T-cell (primary cell): ENCODE measurements at regions not wholly inside any gene's neighbourhood (a gene's known extent, or its start where the extent isn't known, plus 50 kb on each side); places are given as distances from the start of the nearest gene placed in this dataset.

Source experiments
- ATAC-seq, 4 experiments: fragments of 200-7000 bp in 3 of 4; fragments of 150-1000 bp in 1 of 4; cut with Tn5 transposase; replicated peaks in 1 of 4; 1 replicate in 3 of 4; 2 replicates in 1 of 4; pipeline ENCODE4 v1.10.0; 2021; ENCODE audit warnings: moderate library complexity in 3 of 4, mild to moderate bottlenecking in 2 of 4, moderate number of reproducible peaks in 1 of 4
- CTCF ChIA-PET, 2 donors: fragments of 300-600 bp; sonication (Branson Sonifier 250); formaldehyde crosslinking; loops; one replicate each; lab custom pipeline; 2022; ENCODE audit warnings: antibody characterized with exemption in 2 of 2; lab: Charles Lee
- POLR2A ChIA-PET, 2 donors: fragments of 300-600 bp; sonication (Branson Sonifier 250); formaldehyde crosslinking; loops; one replicate each; lab custom pipeline; 2022; ENCODE audit warnings: antibody characterized with exemption in 2 of 2; lab: Charles Lee
- DNase-seq, 35 experiments: peaks; one replicate each; pipeline versions ENCODE4 v3.0.0 to v3.0.0-alpha.2; 2013 to 2023
- H3K27ac ChIP-seq: one replicate; pipeline ENCODE4 v1.5.1; 2013; ENCODE audit warnings: low read length
- H3K27me3 ChIP-seq, 2 experiments: replicated peaks in 1 of 2; 1 replicate in 1 of 2; 2 replicates in 1 of 2; pipeline versions ENCODE4 v1.6.1 to v1.7.0; 2013; ENCODE audit warnings: low read length in 1 of 2, mixed read lengths in 1 of 2; ENCODE audit not compliant: control insufficient read depth in 2 of 2, insufficient read depth in 2 of 2; ENCODE audit errors: extremely low read depth in 1 of 2
- H3K36me3 ChIP-seq, 2 donors: 1 replicate in 1 of 2; 2 replicates in 1 of 2; pipeline versions ENCODE4 v1.6.1 to v1.7.0; 2013; ENCODE audit warnings: low read length in 1 of 2; ENCODE audit not compliant: control insufficient read depth in 2 of 2, insufficient read depth in 1 of 2; ENCODE audit errors: extremely low read depth in 1 of 2
- H3K4me1 ChIP-seq, 2 experiments: 1 replicate in 1 of 2; 2 replicates in 1 of 2; pipeline versions ENCODE4 v1.6.1 to v1.7.0; 2013; ENCODE audit warnings: low read length in 2 of 2, mixed read lengths in 1 of 2; ENCODE audit not compliant: insufficient read depth in 2 of 2, control insufficient read depth in 1 of 2; ENCODE audit errors: extremely low read depth in 1 of 2
- H3K4me3 ChIP-seq, 2 donors: 1 replicate in 1 of 2; 2 replicates in 1 of 2; pipeline versions ENCODE4 v1.5.1 to v1.7.0; 2013; ENCODE audit warnings: mild to moderate bottlenecking in 2 of 2, low read length in 1 of 2, moderate library complexity in 1 of 2; ENCODE audit not compliant: control insufficient read depth in 1 of 2; ENCODE audit errors: extremely low read depth in 1 of 2
- H3K9me3 ChIP-seq: 2 replicates; pipeline ENCODE4 v1.7.0; 2013
- H3K27ac Mint-ChIP-seq, 2 donors: one replicate each; pipeline ENCODE4 v1.8.0; 2020 to 2021; ENCODE audit warnings: mild to moderate bottlenecking in 2 of 2, mixed read lengths in 2 of 2
- H3K27me3 Mint-ChIP-seq, 2 donors: one replicate each; pipeline ENCODE4 v1.8.0; 2021 to 2022; ENCODE audit warnings: mixed read lengths in 2 of 2
- H3K36me3 Mint-ChIP-seq: one replicate; pipeline ENCODE4 v1.8.0; 2021; ENCODE audit warnings: mixed read lengths
- H3K4me1 Mint-ChIP-seq, 3 donors: one replicate each; pipeline ENCODE4 v1.8.0; 2020 to 2022; ENCODE audit warnings: mixed read lengths in 3 of 3, mild to moderate bottlenecking in 1 of 3
- H3K4me3 Mint-ChIP-seq, 3 donors: one replicate each; pipeline ENCODE4 v1.8.0; 2020 to 2022; ENCODE audit warnings: mild to moderate bottlenecking in 3 of 3, mixed read lengths in 3 of 3, moderate library complexity in 3 of 3
- H3K9me3 Mint-ChIP-seq, 3 donors: one replicate each; pipeline ENCODE4 v1.8.0; 2020 to 2022; ENCODE audit warnings: mixed read lengths in 3 of 3
- WGBS: methylation state at CpG from one replicate; pipeline ENCODE4 v1.1.5; 2013; ENCODE audit warnings: missing lambda C conversion rate; ENCODE audit not compliant: insufficient coverage; 5-methylcytosine and 5-hydroxymethylcytosine counted together

DNA sequence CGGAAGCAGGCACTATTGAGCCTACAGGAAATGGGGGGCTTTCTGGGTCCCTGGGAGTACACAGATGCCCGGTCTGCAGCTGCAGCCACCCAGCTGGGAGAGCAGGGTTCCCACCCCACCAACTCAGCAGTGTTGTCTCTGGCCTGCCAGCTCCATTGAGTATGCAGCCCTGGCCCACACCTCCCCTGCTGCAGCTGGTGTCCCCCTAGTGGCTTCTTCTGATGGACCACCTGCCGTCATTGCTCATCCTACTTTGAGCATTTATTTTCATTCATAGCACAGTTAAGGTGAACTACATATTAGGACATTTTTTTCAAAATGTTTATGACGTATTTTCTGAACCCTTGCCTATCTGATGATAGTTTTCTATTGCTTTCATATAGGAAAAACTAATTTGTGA is 189.8 kb upstream of the LYPLAL1 start:
- Histone ChIP-seq H3K4me3 (no peak overlapping the region), H3K9me3 (no peaks in the 10 kb centered on the region), H3K27ac (no peak overlapping the region), H3K36me3 (no peaks in the 10 kb centered on the region), H3K27me3 (no peaks in the 10 kb centered on the region), H3K4me1 (no peaks in the 10 kb centered on the region)
- Mint-ChIP-seq H3K27me3 (no peaks in the 10 kb centered on the region), H3K4me1 (no peaks in the 10 kb centered on the region), H3K36me3 (no peaks in the 10 kb centered on the region), H3K4me3 (no peak overlapping the region), H3K27ac (no peak overlapping the region), H3K9me3 (peaks cover 5 to 21% (median 11%) of the 10 kb centered on the region in 3 donors)
- ChIA-PET CTCF (no interaction called here), POLR2A (no interaction called here)
- ATAC-seq (no peak), DNase-seq (no peak)
- WGBS = 83% methylated on average over 3 of the region's 4 CpGs

DNA sequence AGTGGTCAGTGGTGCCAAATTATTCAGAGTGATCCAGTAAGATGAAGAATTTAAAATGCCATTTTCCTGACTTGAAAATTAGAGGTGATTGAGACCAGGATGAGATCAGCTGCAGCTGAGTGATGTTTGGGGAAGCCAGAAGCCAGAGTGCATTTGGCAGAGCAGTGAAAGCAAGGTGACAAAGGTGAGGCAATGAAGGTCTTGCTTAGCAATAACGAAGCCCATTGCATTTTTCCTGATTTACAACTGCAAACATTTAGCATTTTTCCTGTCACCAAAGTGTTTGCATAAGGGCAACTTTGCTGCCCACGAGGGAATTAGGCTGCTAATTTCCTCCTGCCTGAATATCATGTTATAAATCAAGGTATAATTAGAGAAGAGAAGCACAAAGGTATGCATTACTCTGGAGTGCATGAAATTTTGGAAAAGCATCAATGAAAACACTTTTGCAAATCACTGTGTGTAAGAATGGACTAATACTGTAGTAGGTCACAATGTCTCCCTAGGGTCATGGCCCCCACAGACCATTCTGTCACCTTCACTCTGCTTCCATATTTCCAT is 188.2 kb upstream of the LYPLAL1 start:
- H3K27ac Mint-ChIP-seq = no peak overlapping the region
- DNase-seq = no peak
- no peaks in the 10 kb centered on the region for H3K4me1 Mint-ChIP-seq
- ChIA-PET POLR2A (no interaction called here), CTCF (no interaction called here)
- H3K4me3 Mint-ChIP-seq = no peak overlapping the region
- H3K9me3 Mint-ChIP-seq = peaks cover 9 to 22% (median 11%) of the 10 kb centered on the region in 3 donors
- H3K4me3 ChIP-seq = no peak overlapping the region
- no peaks in the 10 kb centered on the region for H3K27me3 Mint-ChIP-seq
- no peaks in the 10 kb centered on the region for H3K36me3 ChIP-seq
- no CpG with 5 or more reads among the region's 2 CpGs for WGBS
- H3K36me3 Mint-ChIP-seq = no peaks in the 10 kb centered on the region
- no peak overlapping the region for H3K27ac ChIP-seq
- H3K4me1 ChIP-seq = no peaks in the 10 kb centered on the region
- no peaks in the 10 kb centered on the region for H3K27me3 ChIP-seq
- no peaks in the 10 kb centered on the region for H3K9me3 ChIP-seq
- no peak for ATAC-seq

DNA sequence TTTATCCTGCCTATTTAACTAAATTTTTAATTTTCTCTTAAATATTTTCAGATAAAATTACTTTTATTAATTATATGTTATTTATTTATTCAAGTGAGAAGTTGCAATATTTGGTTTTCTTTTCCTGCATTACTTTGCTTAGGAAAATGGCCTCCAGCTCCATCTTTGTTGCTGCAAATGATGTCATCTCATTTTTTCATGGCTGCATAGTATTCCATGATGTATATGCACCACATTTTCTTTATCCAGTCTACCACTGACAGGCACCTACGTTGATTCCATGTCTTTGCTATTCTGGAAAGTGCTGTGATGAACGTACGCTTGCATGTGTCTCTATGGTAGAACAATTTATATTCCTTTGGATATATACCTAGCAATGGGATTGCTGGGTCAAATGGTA is 186.9 kb upstream of the LYPLAL1 start:
- Histone ChIP-seq H3K36me3 (no peaks in the 10 kb centered on the region), H3K9me3 (no peaks in the 10 kb centered on the region), H3K27ac (no peak overlapping the region), H3K27me3 (no peaks in the 10 kb centered on the region), H3K4me1 (no peaks in the 10 kb centered on the region), H3K4me3 (no peak overlapping the region)
- peaks cover 9 to 19% (median 11%) of the 10 kb centered on the region in 3 donors for H3K9me3 Mint-ChIP-seq
- H3K4me3 Mint-ChIP-seq = no peak overlapping the region
- H3K27ac Mint-ChIP-seq = no peak overlapping the region
- CTCF ChIA-PET = no interaction called here
- H3K27me3 Mint-ChIP-seq = no peaks in the 10 kb centered on the region
- DNase-seq (no peak), ATAC-seq (no peak)
- H3K36me3 Mint-ChIP-seq = no peaks in the 10 kb centered on the region
- whole genome bisulfite sequencing = no CpG with 5 or more reads among the region's 3 CpGs
- POLR2A ChIA-PET = no interaction called here
- no peaks in the 10 kb centered on the region for H3K4me1 Mint-ChIP-seq

DNA sequence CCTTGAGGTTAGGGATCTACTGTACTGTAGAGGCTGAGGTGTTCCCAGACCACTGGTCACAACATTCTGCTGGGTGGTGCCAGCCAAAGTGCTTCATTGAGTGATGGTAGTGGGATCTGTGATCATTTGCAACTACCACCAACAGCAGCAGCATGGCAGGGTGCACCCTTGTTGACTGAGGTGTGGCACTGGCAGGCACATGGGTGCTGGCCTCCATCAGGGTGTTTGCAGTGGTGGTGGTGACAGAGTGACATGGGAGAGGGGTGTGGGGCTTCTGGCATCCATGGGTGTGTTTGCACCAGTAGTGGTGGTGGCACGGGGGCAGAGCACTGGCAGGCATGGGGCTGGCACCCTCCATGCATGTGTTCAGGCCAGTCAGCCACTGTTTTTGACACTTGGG is 183.7 kb upstream of the LYPLAL1 start:
- CTCF ChIA-PET = no interaction called here
- Mint-ChIP-seq H3K27me3 (no peaks in the 10 kb centered on the region), H3K4me3 (no peak overlapping the region), H3K4me1 (no peaks in the 10 kb centered on the region), H3K27ac (no peak overlapping the region), H3K36me3 (no peaks in the 10 kb centered on the region), H3K9me3 (peaks cover 9 to 19% (median 11%) of the 10 kb centered on the region in 3 donors)
- H3K4me1 ChIP-seq = no peaks in the 10 kb centered on the region
- WGBS = 58% methylated on average over 1 of the region's 1 CpG
- H3K4me3 ChIP-seq = no peak overlapping the region
- H3K36me3 ChIP-seq = no peaks in the 10 kb centered on the region
- DNase-seq (no peak), ATAC-seq (no peak)
- H3K9me3 ChIP-seq = no peaks in the 10 kb centered on the region
- H3K27me3 ChIP-seq = no peaks in the 10 kb centered on the region
- H3K27ac ChIP-seq = no peak overlapping the region
- POLR2A ChIA-PET = no interaction called here

DNA sequence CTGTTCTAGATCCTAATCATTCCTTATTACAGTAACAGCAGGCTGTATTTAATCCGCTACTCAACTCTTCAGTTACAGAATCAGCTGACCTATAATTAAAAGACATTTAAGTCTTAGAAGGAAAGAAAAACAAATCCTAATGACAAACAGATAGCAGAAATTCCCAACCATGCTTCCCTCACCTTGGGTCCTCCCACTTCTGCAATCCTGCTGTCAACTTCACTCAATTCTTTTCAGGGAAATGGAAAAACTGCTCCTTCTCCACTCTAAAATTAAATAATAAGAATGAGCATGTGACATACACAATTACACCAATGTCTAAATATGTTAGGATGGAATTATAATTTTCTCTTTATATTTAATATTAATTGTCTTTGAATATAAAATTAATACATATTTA is 182.6 kb upstream of the LYPLAL1 start:
- H3K27me3 Mint-ChIP-seq = no peaks in the 10 kb centered on the region
- no peaks in the 10 kb centered on the region for H3K36me3 Mint-ChIP-seq
- Histone ChIP-seq H3K4me3 (no peak overlapping the region), H3K27me3 (no peaks in the 10 kb centered on the region), H3K4me1 (no peaks in the 10 kb centered on the region), H3K27ac (no peak overlapping the region), H3K9me3 (no peaks in the 10 kb centered on the region), H3K36me3 (no peaks in the 10 kb centered on the region)
- ChIA-PET CTCF (no interaction called here), POLR2A (no interaction called here)
- no peaks in the 10 kb centered on the region for H3K4me1 Mint-ChIP-seq
- WGBS = no CpG with 5 or more reads among the region's 1 CpG
- no peak for DNase-seq
- ATAC-seq = no peak
- H3K4me3 Mint-ChIP-seq = no peak overlapping the region
- no peak overlapping the region for H3K27ac Mint-ChIP-seq
- peaks cover 11 to 13% (median 13%) of the 10 kb centered on the region in 3 donors for H3K9me3 Mint-ChIP-seq

DNA sequence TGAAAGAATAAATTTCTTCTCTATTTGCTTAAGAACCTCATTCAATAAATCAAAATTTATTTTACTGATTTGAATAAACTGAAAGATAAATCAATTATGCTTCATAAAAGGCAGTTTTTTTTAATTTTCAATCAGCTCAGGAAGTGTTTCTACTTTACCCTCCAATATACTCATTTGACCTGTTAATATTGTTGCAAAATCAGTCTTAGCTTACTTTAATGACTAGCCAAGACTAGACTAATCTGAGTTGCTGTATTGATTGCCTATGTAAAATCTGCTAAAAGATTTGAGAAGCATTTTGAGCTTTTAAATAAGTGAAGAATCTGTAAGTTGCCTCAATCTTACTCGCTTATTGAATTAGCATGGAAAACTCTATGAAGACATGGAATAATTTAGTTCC is 179.1 kb upstream of the LYPLAL1 start:
- Histone ChIP-seq H3K27me3 (no peaks in the 10 kb centered on the region), H3K36me3 (no peaks in the 10 kb centered on the region), H3K9me3 (no peaks in the 10 kb centered on the region), H3K27ac (no peak overlapping the region), H3K4me3 (no peak overlapping the region), H3K4me1 (no peaks in the 10 kb centered on the region)
- Mint-ChIP-seq H3K27me3 (no peaks in the 10 kb centered on the region), H3K36me3 (no peaks in the 10 kb centered on the region), H3K4me3 (no peak overlapping the region), H3K9me3 (peaks cover 0 to 9% (median 0%) of the 10 kb centered on the region in 3 donors), H3K4me1 (no peaks in the 10 kb centered on the region), H3K27ac (no peak overlapping the region)
- ATAC-seq (no peak), DNase-seq (no peak)
- WGBS = no CpG with 5 or more reads among the region's 1 CpG
- CTCF ChIA-PET = no interaction called here
- POLR2A ChIA-PET = no interaction called here

DNA sequence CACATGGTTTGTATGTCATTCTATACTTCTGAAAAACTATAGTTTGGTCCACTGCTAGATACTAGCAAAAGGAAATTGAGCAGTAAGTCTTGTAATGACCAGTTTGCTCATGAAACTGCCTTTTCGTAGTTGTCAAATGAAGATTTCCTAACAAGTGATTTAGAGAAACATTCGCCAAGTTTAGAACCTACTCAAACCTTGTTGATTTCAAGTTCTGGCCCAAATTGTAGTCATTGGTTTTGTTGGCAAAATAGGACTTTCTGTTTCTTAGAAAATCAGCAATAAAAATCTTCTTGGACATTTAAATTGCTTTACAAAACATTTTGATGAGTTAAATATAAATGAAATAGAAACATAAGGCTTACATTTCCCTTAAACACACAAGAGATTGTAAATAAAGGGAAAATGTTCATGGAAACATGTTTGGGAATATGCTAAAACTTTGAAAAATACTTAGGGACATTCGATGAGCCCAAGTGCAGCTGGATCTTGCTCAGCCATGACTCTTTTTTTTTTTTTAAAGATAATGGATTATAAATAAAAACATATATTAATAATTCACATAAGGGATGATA is 178.5 kb upstream of the LYPLAL1 start:
- peaks cover 0 to 9% (median 0%) of the 10 kb centered on the region in 3 donors for H3K9me3 Mint-ChIP-seq
- no peak overlapping the region for H3K27ac Mint-ChIP-seq
- no peaks in the 10 kb centered on the region for H3K4me1 Mint-ChIP-seq
- Histone ChIP-seq H3K27ac (no peak overlapping the region), H3K36me3 (no peaks in the 10 kb centered on the region), H3K4me1 (no peaks in the 10 kb centered on the region), H3K27me3 (no peaks in the 10 kb centered on the region), H3K9me3 (no peaks in the 10 kb centered on the region), H3K4me3 (no peak overlapping the region)
- WGBS = 43% methylated on average over 1 of the region's 3 CpGs
- ChIA-PET CTCF (no interaction called here), POLR2A (no interaction called here)
- no peak overlapping the region for H3K4me3 Mint-ChIP-seq
- ATAC-seq (no peak), DNase-seq (no peak)
- no peaks in the 10 kb centered on the region for H3K27me3 Mint-ChIP-seq
- H3K36me3 Mint-ChIP-seq = no peaks in the 10 kb centered on the region
